ENCODE measurements at regions not wholly inside any gene's neighbourhood (a gene's known extent, or its start where the extent isn't known, plus 50 kb on each side); places are given as distances from the start of the nearest gene placed in this dataset.
A peak's percentile ranks its signal among the peaks of the same experiment; 100 is the strongest.

DNA sequence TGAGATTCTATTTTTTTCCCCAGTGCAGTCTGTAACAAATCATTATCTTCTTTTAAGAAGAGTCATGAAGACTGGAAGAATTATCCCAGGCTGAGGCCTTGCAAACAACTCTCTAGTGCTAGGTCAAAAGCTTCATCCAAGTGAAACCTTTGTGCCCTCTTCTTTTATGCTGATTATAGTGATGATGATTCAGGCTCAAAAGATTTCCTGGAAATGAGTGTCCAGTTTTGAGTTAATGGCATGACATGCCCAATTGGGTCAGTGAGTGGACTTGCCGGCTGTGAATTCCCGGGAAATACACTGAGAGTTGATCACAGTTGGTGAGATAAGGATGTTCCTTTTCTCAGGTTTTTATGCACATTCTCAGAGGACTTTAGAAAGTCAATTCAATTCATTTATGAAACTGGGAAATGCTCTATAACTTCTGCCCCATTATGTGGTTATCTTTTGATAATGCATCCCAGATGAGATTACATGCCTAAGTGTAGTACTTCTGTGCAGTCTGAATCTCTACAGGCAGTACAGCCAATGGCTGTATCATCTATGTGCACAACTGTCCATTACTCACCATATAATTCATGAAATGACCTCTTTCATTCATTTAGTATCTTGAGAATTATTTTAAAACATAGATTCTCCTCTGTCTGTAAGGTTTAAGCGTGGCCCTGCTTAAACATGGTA is 66.2 kb downstream of the S1PR1 start:
- no peaks in the 10 kb centered on the region for H3K4me1 ChIP-seq (ENCODE audit: control insufficient read depth in 2 of 2, insufficient read depth in 2 of 2, low read length in 2 of 2)
- H3K36me3 ChIP-seq (ENCODE audit: control insufficient read depth in 2 of 2, insufficient read depth in 2 of 2, low read length in 2 of 2): no peaks in the 10 kb centered on the region
- H3K9ac ChIP-seq (ENCODE audit: low read depth in 1 of 2, low read length in 2 of 2): no peak overlapping the region
- no peaks in the 10 kb centered on the region for H3K27me3 ChIP-seq (ENCODE audit: control insufficient read depth in 2 of 2, insufficient read depth in 2 of 2, low read length in 2 of 2)
- H3K27ac ChIP-seq (ENCODE audit: low read depth in 2 of 2, low read length in 2 of 2): no peak overlapping the region
- no peak overlapping the region for H3K4me3 ChIP-seq (ENCODE audit: low read length in 2 of 2)
- H3K9me3 ChIP-seq (ENCODE audit: control insufficient read depth in 2 of 2, low read length in 2 of 2): no peaks in the 10 kb centered on the region

DNA sequence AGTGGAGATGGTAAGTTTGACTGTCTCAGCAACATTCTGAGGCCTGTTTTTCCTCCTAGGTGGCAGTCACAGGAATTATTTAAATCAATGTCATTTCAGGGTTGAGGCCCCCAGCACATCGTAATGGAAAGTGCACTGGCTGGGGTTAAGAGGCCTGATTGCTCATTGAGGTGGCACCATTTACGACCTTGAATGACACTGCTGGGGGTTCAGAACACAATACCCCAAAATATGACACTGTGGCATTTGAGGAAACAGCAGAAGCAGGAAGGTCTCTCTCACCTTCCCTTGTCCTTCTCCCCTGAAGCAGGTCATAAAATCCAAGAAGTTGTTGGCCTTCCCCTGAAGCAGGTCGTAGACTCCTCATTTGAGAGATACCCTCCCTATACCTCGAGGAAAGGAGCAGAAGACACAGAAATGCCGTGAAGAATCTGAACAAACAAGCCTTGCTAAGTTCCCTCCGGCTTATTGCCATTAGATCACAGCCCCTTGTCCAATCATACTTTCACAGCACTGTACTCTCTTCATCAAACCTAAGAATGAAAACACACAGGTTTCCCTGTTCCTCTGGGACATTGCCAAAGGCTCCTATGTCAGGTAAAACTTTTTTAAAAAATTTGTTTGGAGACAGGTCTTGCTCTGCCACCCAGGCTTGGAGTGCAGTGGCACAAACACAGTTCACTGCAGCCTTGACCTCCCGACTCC is 71.3 kb downstream of the S1PR1 start:
- peaks cover 5 to 9% of the 10 kb centered on the region in 2 donors for H3K4me1 ChIP-seq (ENCODE audit: control insufficient read depth in 2 of 2, insufficient read depth in 2 of 2, low read length in 2 of 2)
- H3K27ac ChIP-seq (ENCODE audit: low read depth in 2 of 2, low read length in 2 of 2): no peak overlapping the region
- H3K9me3 ChIP-seq (ENCODE audit: control insufficient read depth in 2 of 2, low read length in 2 of 2): no peaks in the 10 kb centered on the region
- no peak overlapping the region for H3K9ac ChIP-seq (ENCODE audit: low read depth in 1 of 2, low read length in 2 of 2)
- no peaks in the 10 kb centered on the region for H3K36me3 ChIP-seq (ENCODE audit: control insufficient read depth in 2 of 2, insufficient read depth in 2 of 2, low read length in 2 of 2)
- peaks cover 5% of the 10 kb centered on the region in 2 donors for H3K27me3 ChIP-seq (ENCODE audit: control insufficient read depth in 2 of 2, insufficient read depth in 2 of 2, low read length in 2 of 2)
- H3K4me3 ChIP-seq (ENCODE audit: low read length in 2 of 2): no peak overlapping the region

DNA sequence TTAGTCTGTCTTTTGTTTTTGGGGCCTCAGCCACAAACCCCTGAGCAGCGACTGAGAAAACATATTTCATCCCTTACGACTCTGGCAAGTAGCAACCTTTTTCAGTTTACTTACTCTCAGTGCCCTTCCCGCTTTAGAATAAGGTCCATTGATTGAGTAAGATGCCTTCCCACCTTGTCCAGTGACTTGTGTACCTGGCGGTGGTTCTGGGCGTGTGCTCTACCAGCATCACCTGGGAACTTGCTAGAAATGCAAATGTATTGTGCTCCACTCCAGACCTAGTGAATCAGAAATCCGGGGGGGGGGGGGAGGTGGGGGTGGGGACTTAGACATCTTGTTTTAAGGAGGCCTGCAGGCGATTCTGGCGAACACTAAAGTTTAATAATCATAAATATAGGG is 72.1 kb downstream of the S1PR1 start:
- Histone ChIP-seq H3K36me3 (ENCODE audit: control insufficient read depth in 2 of 2, insufficient read depth in 2 of 2, low read length in 2 of 2) (no peaks in the 10 kb centered on the region), H3K27ac (ENCODE audit: low read depth in 2 of 2, low read length in 2 of 2) (peak overlapping the region in 1 of 2 donors; percentile 10), H3K4me1 (ENCODE audit: control insufficient read depth in 2 of 2, insufficient read depth in 2 of 2, low read length in 2 of 2) (peaks cover 5 to 9% of the 10 kb centered on the region in 2 donors), H3K27me3 (ENCODE audit: control insufficient read depth in 2 of 2, insufficient read depth in 2 of 2, low read length in 2 of 2) (peaks cover 5% of the 10 kb centered on the region in 2 donors), H3K9ac (ENCODE audit: low read depth in 1 of 2, low read length in 2 of 2) (no peak overlapping the region), H3K9me3 (ENCODE audit: control insufficient read depth in 2 of 2, low read length in 2 of 2) (no peaks in the 10 kb centered on the region), H3K4me3 (ENCODE audit: low read length in 2 of 2) (peak overlapping the region in 1 of 2 donors; percentile 72)

DNA sequence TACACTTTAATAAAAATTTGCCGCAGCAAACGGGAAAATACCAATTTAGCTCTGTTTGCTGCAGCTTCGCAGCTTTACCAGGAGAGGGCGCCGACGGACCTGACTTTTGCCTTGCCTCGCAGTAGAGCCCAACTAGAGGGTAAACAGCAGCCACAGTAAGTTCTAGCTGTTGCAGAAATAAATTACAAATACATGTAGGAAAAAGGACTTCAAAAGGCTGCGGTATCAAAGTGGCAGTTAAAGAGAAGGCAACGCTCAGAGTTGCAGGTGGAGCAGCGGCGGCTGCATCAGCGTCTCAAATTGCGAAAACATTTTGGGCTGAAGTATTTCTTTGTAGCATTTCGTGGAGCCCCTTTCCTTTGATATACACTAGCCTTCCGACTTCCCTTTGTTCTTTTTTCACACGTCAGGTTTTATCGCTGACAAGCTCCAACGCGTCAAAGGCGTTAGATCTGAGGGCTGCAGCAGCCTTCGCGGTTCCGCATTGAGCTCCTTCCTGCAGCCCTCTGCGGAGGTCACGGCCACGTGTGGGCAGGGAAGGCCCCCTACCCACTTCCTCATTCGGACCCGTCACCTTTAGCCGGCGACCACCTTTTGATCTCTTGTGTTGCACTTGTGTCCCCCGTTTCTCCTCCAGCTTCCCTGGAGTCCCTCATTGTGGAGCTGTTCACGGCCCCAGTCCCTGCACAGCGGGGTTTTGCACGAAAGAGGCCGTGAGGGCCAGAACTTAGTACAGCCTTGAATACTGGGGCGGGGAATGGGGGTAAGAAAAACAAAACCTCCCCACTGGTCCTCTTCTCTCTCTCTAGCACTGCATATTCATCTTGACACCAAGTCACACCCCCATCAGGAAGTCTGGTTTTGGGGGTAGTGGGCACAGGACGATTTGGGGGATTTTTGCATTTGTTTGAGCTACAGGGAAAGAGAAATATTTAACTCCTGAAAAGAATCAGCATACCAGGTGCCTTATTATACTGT is 72.8 kb downstream of the S1PR1 start:
- Histone ChIP-seq H3K9me3 (ENCODE audit: control insufficient read depth in 2 of 2, low read length in 2 of 2) (no peaks in the 10 kb centered on the region), H3K4me1 (ENCODE audit: control insufficient read depth in 2 of 2, insufficient read depth in 2 of 2, low read length in 2 of 2) (peaks cover 5 to 9% of the 10 kb centered on the region in 2 donors), H3K27me3 (ENCODE audit: control insufficient read depth in 2 of 2, insufficient read depth in 2 of 2, low read length in 2 of 2) (peaks cover 5% of the 10 kb centered on the region in 2 donors), H3K4me3 (ENCODE audit: low read length in 2 of 2) (peak overlapping the region; percentile 60 to 72), H3K9ac (ENCODE audit: low read depth in 1 of 2, low read length in 2 of 2) (peak overlapping the region in 1 of 2 donors; percentile 34), H3K27ac (ENCODE audit: low read depth in 2 of 2, low read length in 2 of 2) (peak overlapping the region in 1 of 2 donors; percentile 56), H3K36me3 (ENCODE audit: control insufficient read depth in 2 of 2, insufficient read depth in 2 of 2, low read length in 2 of 2) (no peaks in the 10 kb centered on the region)

DNA sequence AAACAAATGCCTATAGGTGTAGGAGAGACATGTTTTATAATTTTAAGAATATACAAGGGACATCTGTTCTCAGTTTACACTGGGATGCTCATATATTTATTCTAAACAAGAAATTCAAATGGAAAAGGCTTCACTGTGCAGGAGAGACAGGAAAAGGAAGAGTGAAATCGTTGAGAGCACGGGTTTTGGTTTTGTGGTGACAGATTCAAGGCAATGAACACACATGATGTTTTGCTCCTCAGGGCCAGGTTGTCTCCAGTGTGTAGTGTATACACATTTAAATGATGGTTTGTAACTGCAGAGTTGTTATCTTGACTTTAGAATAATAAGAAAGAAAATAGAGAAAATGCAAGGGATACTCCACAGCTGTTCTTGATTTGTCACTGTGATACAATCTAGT is 73.7 kb downstream of the S1PR1 start:
- Histone ChIP-seq H3K9me3 (ENCODE audit: control insufficient read depth in 2 of 2, low read length in 2 of 2) (no peaks in the 10 kb centered on the region), H3K4me3 (ENCODE audit: low read length in 2 of 2) (no peak overlapping the region), H3K4me1 (ENCODE audit: control insufficient read depth in 2 of 2, insufficient read depth in 2 of 2, low read length in 2 of 2) (peaks cover 5 to 9% of the 10 kb centered on the region in 2 donors), H3K36me3 (ENCODE audit: control insufficient read depth in 2 of 2, insufficient read depth in 2 of 2, low read length in 2 of 2) (no peaks in the 10 kb centered on the region), H3K27ac (ENCODE audit: low read depth in 2 of 2, low read length in 2 of 2) (no peak overlapping the region), H3K27me3 (ENCODE audit: control insufficient read depth in 2 of 2, insufficient read depth in 2 of 2, low read length in 2 of 2) (peaks cover 5% of the 10 kb centered on the region in 2 donors), H3K9ac (ENCODE audit: low read depth in 1 of 2, low read length in 2 of 2) (no peak overlapping the region)

DNA sequence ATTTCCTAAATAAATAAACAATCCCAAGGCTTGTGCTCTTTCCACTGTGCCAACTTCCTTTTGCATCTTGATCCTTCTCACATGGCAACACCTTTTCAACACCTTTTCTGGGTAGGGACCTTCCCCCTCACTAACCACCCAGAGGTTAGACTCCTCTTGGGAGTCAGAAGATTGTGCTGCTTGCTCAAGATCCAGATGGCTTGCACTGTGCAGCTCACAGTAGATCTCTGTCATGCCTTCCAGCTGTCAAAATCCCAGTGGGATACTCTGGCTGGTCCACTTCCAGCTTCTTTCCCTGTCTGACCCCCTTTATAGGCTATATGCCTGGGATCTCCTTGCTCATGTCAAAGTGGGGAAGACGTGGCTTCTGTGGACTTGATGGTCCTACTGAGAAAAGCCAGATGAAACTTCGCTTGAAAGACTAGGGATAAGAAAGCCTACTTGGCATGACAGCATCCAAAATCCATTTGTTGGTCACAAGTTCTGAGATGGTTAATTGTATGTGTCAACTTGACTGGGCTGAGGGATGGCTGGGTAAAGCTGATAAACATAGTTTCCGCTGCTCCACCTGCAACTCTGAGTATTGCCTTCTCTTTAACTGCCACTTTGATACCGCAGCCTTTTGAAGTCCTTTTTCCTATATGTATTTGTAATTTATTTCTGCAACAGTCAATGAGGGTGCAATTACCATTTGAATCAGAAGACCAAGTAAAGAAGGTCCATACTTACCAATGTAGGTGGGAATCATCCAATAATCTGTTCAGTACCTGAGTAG is 74.5 kb downstream of the S1PR1 start:
- Histone ChIP-seq H3K9ac (ENCODE audit: low read depth in 1 of 2, low read length in 2 of 2) (no peak overlapping the region), H3K27me3 (ENCODE audit: control insufficient read depth in 2 of 2, insufficient read depth in 2 of 2, low read length in 2 of 2) (peaks cover 5% of the 10 kb centered on the region in 2 donors), H3K27ac (ENCODE audit: low read depth in 2 of 2, low read length in 2 of 2) (no peak overlapping the region), H3K4me3 (ENCODE audit: low read length in 2 of 2) (no peak overlapping the region), H3K4me1 (ENCODE audit: control insufficient read depth in 2 of 2, insufficient read depth in 2 of 2, low read length in 2 of 2) (peaks cover 5 to 9% of the 10 kb centered on the region in 2 donors), H3K9me3 (ENCODE audit: control insufficient read depth in 2 of 2, low read length in 2 of 2) (no peaks in the 10 kb centered on the region), H3K36me3 (ENCODE audit: control insufficient read depth in 2 of 2, insufficient read depth in 2 of 2, low read length in 2 of 2) (no peaks in the 10 kb centered on the region)

DNA sequence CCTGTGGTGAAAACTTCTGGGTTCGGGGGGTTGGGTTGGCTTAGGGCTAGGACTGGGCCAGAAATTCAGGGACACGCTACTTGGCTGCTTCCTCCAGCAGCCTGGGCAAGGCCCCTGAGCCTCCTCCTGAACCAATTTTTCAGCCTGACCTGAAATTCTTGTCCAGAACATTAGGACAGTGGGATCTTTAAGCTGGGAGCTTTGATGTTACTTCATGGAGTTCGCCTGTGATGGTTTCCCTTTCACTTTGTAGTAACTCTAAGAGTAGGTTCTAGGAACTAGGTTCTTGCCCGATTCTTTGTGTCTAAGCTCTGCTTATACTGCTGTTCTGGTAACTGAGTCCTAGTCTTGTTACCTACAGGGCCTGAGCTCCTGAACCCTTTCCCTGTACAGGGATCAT is 75.3 kb downstream of the S1PR1 start:
- peaks cover 5% of the 10 kb centered on the region in 2 donors for H3K27me3 ChIP-seq (ENCODE audit: control insufficient read depth in 2 of 2, insufficient read depth in 2 of 2, low read length in 2 of 2)
- peaks cover 5 to 9% of the 10 kb centered on the region in 2 donors for H3K4me1 ChIP-seq (ENCODE audit: control insufficient read depth in 2 of 2, insufficient read depth in 2 of 2, low read length in 2 of 2)
- H3K4me3 ChIP-seq (ENCODE audit: low read length in 2 of 2): peak overlapping the region in 1 of 2 donors; percentile 29
- no peak overlapping the region for H3K27ac ChIP-seq (ENCODE audit: low read depth in 2 of 2, low read length in 2 of 2)
- H3K36me3 ChIP-seq (ENCODE audit: control insufficient read depth in 2 of 2, insufficient read depth in 2 of 2, low read length in 2 of 2): no peaks in the 10 kb centered on the region
- no peak overlapping the region for H3K9ac ChIP-seq (ENCODE audit: low read depth in 1 of 2, low read length in 2 of 2)
- no peaks in the 10 kb centered on the region for H3K9me3 ChIP-seq (ENCODE audit: control insufficient read depth in 2 of 2, low read length in 2 of 2)

DNA sequence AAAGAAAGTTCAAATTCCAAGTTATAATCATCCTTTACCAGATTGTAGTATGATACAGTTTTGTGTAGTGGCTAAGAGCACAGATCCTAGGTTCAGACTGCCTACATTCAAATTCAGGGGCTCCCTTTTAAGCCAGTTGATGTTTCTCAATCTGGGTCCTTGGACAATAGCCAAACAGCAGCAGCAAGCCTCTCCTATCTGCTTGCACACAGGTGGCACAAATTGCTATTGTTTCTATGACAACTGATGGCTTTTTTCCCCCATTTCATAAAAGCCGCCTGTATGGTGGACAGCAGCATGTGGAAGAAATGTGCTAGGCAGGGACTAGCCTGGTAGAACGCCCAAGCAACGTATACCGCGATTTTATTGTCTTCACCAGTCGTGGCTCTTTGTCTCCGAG is 76.5 kb downstream of the S1PR1 start:
- Histone ChIP-seq H3K36me3 (ENCODE audit: control insufficient read depth in 2 of 2, insufficient read depth in 2 of 2, low read length in 2 of 2) (no peaks in the 10 kb centered on the region), H3K9ac (ENCODE audit: low read depth in 1 of 2, low read length in 2 of 2) (no peak overlapping the region), H3K27me3 (ENCODE audit: control insufficient read depth in 2 of 2, insufficient read depth in 2 of 2, low read length in 2 of 2) (peaks cover 5% of the 10 kb centered on the region in 2 donors), H3K27ac (ENCODE audit: low read depth in 2 of 2, low read length in 2 of 2) (no peak overlapping the region), H3K9me3 (ENCODE audit: control insufficient read depth in 2 of 2, low read length in 2 of 2) (no peaks in the 10 kb centered on the region), H3K4me1 (ENCODE audit: control insufficient read depth in 2 of 2, insufficient read depth in 2 of 2, low read length in 2 of 2) (peaks cover 5 to 9% of the 10 kb centered on the region in 2 donors), H3K4me3 (ENCODE audit: low read length in 2 of 2) (no peak overlapping the region)

DNA sequence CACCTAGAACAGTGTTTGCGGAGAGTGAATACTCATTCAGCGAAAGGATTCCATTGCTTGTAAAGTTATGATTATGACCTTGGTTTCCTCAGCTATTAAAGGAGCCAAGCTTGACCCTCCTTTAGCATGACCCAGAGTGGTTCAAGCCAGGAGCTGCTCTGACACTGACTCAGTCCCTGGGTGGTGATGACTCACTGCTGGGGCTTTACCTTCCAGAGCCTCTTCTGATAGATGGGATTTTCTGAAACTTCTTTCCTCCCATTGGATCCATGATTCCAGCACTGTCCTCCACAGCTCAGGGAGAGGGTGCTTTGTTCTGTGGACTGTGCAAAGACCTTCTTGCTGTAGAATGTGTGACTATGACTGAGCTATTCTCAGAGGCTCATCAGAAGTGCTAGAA is 77.4 kb downstream of the S1PR1 start:
- Histone ChIP-seq H3K36me3 (ENCODE audit: control insufficient read depth in 2 of 2, insufficient read depth in 2 of 2, low read length in 2 of 2) (no peaks in the 10 kb centered on the region), H3K9me3 (ENCODE audit: control insufficient read depth in 2 of 2, low read length in 2 of 2) (no peaks in the 10 kb centered on the region), H3K4me1 (ENCODE audit: control insufficient read depth in 2 of 2, insufficient read depth in 2 of 2, low read length in 2 of 2) (peaks cover 5 to 7% of the 10 kb centered on the region in 2 donors), H3K27ac (ENCODE audit: low read depth in 2 of 2, low read length in 2 of 2) (no peak overlapping the region), H3K4me3 (ENCODE audit: low read length in 2 of 2) (no peak overlapping the region), H3K9ac (ENCODE audit: low read depth in 1 of 2, low read length in 2 of 2) (no peak overlapping the region), H3K27me3 (ENCODE audit: control insufficient read depth in 2 of 2, insufficient read depth in 2 of 2, low read length in 2 of 2) (peaks cover 5% of the 10 kb centered on the region in 2 donors)
